H1 (cell line): ENCODE measurements at regions not wholly inside any gene's neighbourhood (a gene's known extent, or its start where the extent isn't known, plus 50 kb on each side); places are given as distances from the start of the nearest gene placed in this dataset.

Source experiments
- BACH1 ChIP-seq: IDR thresholded peaks from 2 replicates; pipeline ENCODE4 v1.6.1; 2012; ENCODE audit warnings: low read length, improper control_type of control experiment
- EP300 ChIP-seq, 2 experiments: IDR thresholded peaks; 1 replicate in 1 of 2; 2 replicates in 1 of 2; pipeline ENCODE4 v1.6.1; 2011 to 2012; ENCODE audit warnings: low read depth in 2 of 2, low read length in 2 of 2, mild to moderate bottlenecking in 2 of 2, borderline replicate concordance in 1 of 2, inconsistent platforms in 1 of 2, moderate library complexity in 1 of 2
- KDM1A ChIP-seq: fragments of 200-600, 300-600 bp; sonication (generic); IDR thresholded peaks from 2 replicates; pipeline ENCODE4 v1.7.1; 2016; ENCODE audit warnings: mild to moderate bottlenecking, low read length, borderline replicate concordance
- KDM5A ChIP-seq: fragments of 200-600 bp; IDR thresholded peaks from 2 replicates; pipeline ENCODE4 v1.7.1; 2012; ENCODE audit warnings: mild to moderate bottlenecking, low read length, inconsistent platforms, mixed read lengths
- POLR2A ChIP-seq, 2 experiments: IDR thresholded peaks; 1 replicate in 1 of 2; 2 replicates in 1 of 2; pipeline ENCODE4 v1.6.1; 2011; ENCODE audit warnings: low read depth in 2 of 2, low read length in 2 of 2, mild to moderate bottlenecking in 2 of 2; ENCODE audit errors: control extremely low read depth in 1 of 2
- POLR2AphosphoS5 ChIP-seq: IDR thresholded peaks from 2 replicates; pipeline ENCODE4 v1.6.1; 2011; ENCODE audit warnings: low read depth, low read length
- TAF1 ChIP-seq: IDR thresholded peaks from 2 replicates; pipeline ENCODE4 v1.6.1; 2011; ENCODE audit warnings: mild to moderate bottlenecking, low read depth, low read length
- USF2 ChIP-seq: IDR thresholded peaks from 2 replicates; pipeline ENCODE4 v1.6.1; 2011; ENCODE audit warnings: low read length, improper control_type of control experiment
- YY1 ChIP-seq: IDR thresholded peaks from 2 replicates; pipeline ENCODE4 v1.6.1; 2011; ENCODE audit warnings: low read depth, mild to moderate bottlenecking, low read length
- TF ChIP-seq, protein P1 (sequence below), 3 experiments: IDR thresholded peaks; 1 replicate in 2 of 3; 2 replicates in 1 of 3; pipeline versions ENCODE4 v1.5.1 to v1.6.1; 2011; ENCODE audit warnings: low read length in 3 of 3, mild to moderate bottlenecking in 3 of 3, inconsistent platforms in 2 of 3, low read depth in 1 of 3, moderate library complexity in 1 of 3; ENCODE audit not compliant: insufficient read depth in 1 of 3; ENCODE audit errors: control extremely low read depth in 1 of 3
- TF ChIP-seq, protein P2 (sequence below): IDR thresholded peaks from 2 replicates; pipeline ENCODE4 v1.6.1; 2012; ENCODE audit warnings: low read length, inconsistent platforms

DNA sequence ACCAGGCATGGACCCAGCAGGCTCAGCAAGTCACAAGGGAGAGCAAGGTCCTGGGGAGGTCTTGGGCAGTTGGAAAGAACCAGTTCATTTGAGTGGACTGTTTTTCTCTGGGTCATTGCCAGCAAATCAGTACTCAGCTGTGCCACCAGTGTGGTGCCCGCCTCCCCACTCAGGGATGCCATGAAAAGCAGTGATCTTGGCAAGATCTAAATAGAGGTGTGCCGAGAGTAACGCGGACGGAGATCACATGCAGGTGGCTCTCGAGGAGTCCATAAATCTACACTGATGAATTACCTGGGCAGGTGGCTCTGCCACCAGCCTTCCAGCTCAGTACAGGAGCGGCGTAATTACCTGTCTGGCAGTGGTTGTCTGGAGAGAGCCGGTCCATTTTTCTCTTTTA is 642.2 kb downstream of the PTPRU start:
- no peak for TF ChIP-seq YY1
- no peak for TF ChIP-seq EP300 (IDR thresholded peaks at IDR 0.05; ENCODE audit: borderline replicate concordance in 1 of 2, low read depth in 2 of 2, low read length in 2 of 2)
- no peak for TF ChIP-seq POLR2A (IDR thresholded peaks at IDR 0.05; ENCODE audit: control extremely low read depth in 1 of 2, low read depth in 2 of 2, low read length in 2 of 2)
- no peak for TF ChIP-seq TAF1
- TF ChIP-seq KDM1A = no peak
- TF ChIP-seq USF2 = no peak
- no peak for TF ChIP-seq BACH1
- TF ChIP-seq, protein P1, sequence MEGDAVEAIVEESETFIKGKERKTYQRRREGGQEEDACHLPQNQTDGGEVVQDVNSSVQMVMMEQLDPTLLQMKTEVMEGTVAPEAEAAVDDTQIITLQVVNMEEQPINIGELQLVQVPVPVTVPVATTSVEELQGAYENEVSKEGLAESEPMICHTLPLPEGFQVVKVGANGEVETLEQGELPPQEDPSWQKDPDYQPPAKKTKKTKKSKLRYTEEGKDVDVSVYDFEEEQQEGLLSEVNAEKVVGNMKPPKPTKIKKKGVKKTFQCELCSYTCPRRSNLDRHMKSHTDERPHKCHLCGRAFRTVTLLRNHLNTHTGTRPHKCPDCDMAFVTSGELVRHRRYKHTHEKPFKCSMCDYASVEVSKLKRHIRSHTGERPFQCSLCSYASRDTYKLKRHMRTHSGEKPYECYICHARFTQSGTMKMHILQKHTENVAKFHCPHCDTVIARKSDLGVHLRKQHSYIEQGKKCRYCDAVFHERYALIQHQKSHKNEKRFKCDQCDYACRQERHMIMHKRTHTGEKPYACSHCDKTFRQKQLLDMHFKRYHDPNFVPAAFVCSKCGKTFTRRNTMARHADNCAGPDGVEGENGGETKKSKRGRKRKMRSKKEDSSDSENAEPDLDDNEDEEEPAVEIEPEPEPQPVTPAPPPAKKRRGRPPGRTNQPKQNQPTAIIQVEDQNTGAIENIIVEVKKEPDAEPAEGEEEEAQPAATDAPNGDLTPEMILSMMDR (IDR thresholded peaks at IDR 0.05; ENCODE audit: control extremely low read depth in 1 of 3, insufficient read depth in 1 of 3, low read depth in 1 of 3, low read length in 3 of 3) = no peak
- TF ChIP-seq KDM5A = no peak
- TF ChIP-seq, protein P2, sequence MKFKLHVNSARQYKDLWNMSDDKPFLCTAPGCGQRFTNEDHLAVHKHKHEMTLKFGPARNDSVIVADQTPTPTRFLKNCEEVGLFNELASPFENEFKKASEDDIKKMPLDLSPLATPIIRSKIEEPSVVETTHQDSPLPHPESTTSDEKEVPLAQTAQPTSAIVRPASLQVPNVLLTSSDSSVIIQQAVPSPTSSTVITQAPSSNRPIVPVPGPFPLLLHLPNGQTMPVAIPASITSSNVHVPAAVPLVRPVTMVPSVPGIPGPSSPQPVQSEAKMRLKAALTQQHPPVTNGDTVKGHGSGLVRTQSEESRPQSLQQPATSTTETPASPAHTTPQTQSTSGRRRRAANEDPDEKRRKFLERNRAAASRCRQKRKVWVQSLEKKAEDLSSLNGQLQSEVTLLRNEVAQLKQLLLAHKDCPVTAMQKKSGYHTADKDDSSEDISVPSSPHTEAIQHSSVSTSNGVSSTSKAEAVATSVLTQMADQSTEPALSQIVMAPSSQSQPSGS = no peak
- TF ChIP-seq POLR2AphosphoS5 = no peak
